GM13977 (cell line): ENCODE measurements at regions not wholly inside any gene's neighbourhood (a gene's known extent, or its start where the extent isn't known, plus 50 kb on each side); places are given as distances from the start of the nearest gene placed in this dataset.

Experiments
- DNase-seq: peaks from one replicate; pipeline ENCODE4 v3.0.0; 2012; ENCODE audit warnings: low spot score
- CTCF ChIP-seq: IDR thresholded peaks from 2 replicates; pipeline ENCODE4 v1.5.1; 2012; ENCODE audit warnings: mild to moderate bottlenecking, control low read depth; ENCODE audit not compliant: insufficient read depth; ENCODE audit errors: extremely low read depth, missing control alignments
- in situ Hi-C: fragments of 300-500 bp; cut with MboI; formaldehyde crosslinking; loops from one replicate; pipeline ENCODE4 v1.12.0; 2022; ENCODE audit warnings: low sequenced_read_pairs, low pct_unique_long_range_greater_than_20kb, mixed read lengths, inconsistent platforms; ENCODE audit not compliant: unreplicated experiment

DNA sequence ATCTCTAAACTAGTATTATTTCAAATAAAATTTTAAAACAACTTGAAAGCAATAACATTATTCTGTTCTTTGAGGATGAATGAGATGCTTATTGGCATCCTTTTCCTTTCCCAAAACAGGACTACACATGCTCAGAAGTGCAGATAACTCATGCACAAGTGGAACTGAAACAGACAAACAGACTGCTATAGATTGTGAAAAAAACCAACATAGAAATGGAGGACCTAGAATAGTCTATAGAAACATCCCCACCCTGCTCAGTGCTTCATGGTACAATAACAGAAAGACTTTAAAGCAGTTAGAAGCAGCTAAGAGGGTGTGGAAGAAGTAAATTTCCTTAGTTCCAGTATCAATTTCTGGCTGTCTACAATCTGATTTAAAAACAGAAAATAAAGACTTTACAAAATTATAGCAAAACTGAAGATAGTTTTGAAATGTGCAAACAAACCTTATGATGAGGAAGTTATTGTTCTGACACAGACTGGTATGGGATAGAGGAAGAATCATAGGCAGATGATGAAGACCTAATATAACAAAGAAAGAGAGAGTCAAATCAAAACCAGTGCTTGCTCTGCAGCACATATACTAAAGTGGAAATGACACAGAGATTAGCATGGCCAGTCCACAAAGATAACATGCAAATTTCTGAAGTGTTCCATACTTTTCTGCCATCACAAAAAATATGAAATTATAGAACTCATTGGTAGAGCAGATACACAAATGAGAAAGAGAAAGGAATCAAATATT lies 1025.4 kb downstream of the SQOR start:
- no peak for DNase-seq
- no peak for TF ChIP-seq CTCF
- in situ Hi-C loops, result no loop called here

DNA sequence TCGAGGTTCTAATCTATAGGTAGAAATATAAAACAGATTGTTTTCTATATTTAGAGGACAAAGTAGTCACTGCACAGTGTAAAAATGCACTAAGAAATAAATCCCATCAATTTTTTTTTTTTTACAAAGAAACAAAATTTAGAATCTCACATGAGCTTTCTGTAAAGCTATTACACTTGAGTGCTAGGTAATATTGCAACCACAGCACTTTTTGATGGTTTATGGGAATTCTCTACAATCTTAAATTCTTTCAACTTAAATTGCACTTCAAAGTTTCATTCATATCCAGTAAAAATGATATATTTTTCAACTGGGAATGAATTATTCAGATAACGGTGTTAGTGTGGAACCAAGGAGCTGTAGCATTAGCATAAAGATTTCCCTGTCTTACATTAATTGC lies 1035.4 kb downstream of the SQOR start:
- in situ Hi-C loops, result no loop called here
- DNase-seq, result no peak
- TF ChIP-seq CTCF, result no peak

GRCh38 chr15:46671336-46671735 lies 1036.5 kb downstream of the SQOR start:
- no peak for TF ChIP-seq CTCF
- in situ Hi-C loops, result no loop called here
- DNase-seq, result no peak

GRCh38 chr15:46672041-46672440 lies 1037.2 kb downstream of the SQOR start:
- no peak for DNase-seq
- in situ Hi-C loops, result no loop called here
- TF ChIP-seq CTCF, result no peak

GRCh38 chr15:46676233-46677206 lies 1040.8 kb upstream of the SEMA6D start:
- TF ChIP-seq CTCF, result no peak
- DNase-seq, result no peak
- in situ Hi-C loops, result no loop called here

GRCh38 chr15:46677491-46677890 lies 1039.8 kb upstream of the SEMA6D start:
- DNase-seq, result no peak
- in situ Hi-C loops, result no loop called here
- TF ChIP-seq CTCF, result no peak
